Right lobe of liver (tissue), 6 donors: ENCODE measurements at regions not wholly inside any gene's neighbourhood (a gene's known extent, or its start where the extent isn't known, plus 50 kb on each side); places are given as distances from the start of the nearest gene placed in this dataset.

Experiments
- ATAC-seq, 4 donors: fragments of 200-7000 bp; cut with Tn5 transposase; one replicate each; pipeline ENCODE4 v1.9.1; 2020; ENCODE audit warnings: mild to moderate bottlenecking in 4 of 4, moderate library complexity in 4 of 4
- DNase-seq, 3 donors: peaks; one replicate each; pipeline ENCODE4 v3.0.0-alpha.2; 2020
- H3K27ac ChIP-seq, 3 donors: fragments of 200-600 bp; one replicate each; pipeline ENCODE4 v1.8.0; 2022
- H3K27me3 ChIP-seq, 2 donors: fragments of 200-600 bp; one replicate each; pipeline ENCODE4 v1.8.0; 2022
- H3K36me3 ChIP-seq, 4 donors: fragments of 200-600 bp; sonication (generic) in 1 of 4; one replicate each; pipeline versions ENCODE4 v1.5.1 to v1.8.0; 2017 to 2022; ENCODE audit warnings: control low read depth in 1 of 4
- H3K4me1 ChIP-seq, 4 donors: fragments of 200-600 bp; sonication (generic) in 1 of 4; one replicate each; pipeline versions ENCODE4 v1.5.1 to v1.8.0; 2017 to 2022; ENCODE audit warnings: control low read depth in 1 of 4
- H3K4me3 ChIP-seq, 3 donors: fragments of 200-600 bp; one replicate each; pipeline ENCODE4 v1.8.0; 2022
- H3K9me3 ChIP-seq, 4 donors: fragments of 200-600 bp; sonication (generic) in 1 of 4; one replicate each; pipeline versions ENCODE4 v1.5.1 to v1.8.0; 2017 to 2022; ENCODE audit warnings: control low read depth in 1 of 4
- POLR2A ChIP-seq: fragments of 450-650 bp; IDR thresholded peaks from one replicate; pipeline ENCODE4 v1.6.1; 2017; ENCODE audit warnings: antibody characterized with exemption, mild to moderate bottlenecking
- WGBS: methylation state at CpG from one replicate; pipeline ENCODE4 v1.1.6; 2018; ENCODE audit warnings: low coverage, low lambda C conversion rate; ENCODE audit not compliant: insufficient coverage; ENCODE audit errors: missing lambda C conversion rate; 5-methylcytosine and 5-hydroxymethylcytosine counted together
- intact Hi-C, 2 donors: fragments of 100-400 bp; cut with DNase I; formaldehyde crosslinking; loops; one replicate each; pipeline versions ENCODE4 v1.11.2 to v1.14.1; 2022
- TF ChIP-seq, protein P1 (sequence below), 4 donors: fragments of 200-600 bp in 3 of 4; fragments of 450-650 bp in 1 of 4; IDR thresholded peaks; one replicate each; pipeline versions ENCODE4 v1.5.1 to v1.8.0; 2016 to 2022; ENCODE audit warnings: antibody characterized with exemption in 4 of 4, mild to moderate bottlenecking in 2 of 4
- donor health status: DM: no; HTN: yes; CAD: no.
- donor health status: DM: no; HTN: no; CAD: no.
- donor health status: DM: no; HTN: no; CAD: no.
- donor health status: DM: no; HTN: yes; CAD: no.
- donor health status: DM: no; HTN: yes; CAD: no.

DNA sequence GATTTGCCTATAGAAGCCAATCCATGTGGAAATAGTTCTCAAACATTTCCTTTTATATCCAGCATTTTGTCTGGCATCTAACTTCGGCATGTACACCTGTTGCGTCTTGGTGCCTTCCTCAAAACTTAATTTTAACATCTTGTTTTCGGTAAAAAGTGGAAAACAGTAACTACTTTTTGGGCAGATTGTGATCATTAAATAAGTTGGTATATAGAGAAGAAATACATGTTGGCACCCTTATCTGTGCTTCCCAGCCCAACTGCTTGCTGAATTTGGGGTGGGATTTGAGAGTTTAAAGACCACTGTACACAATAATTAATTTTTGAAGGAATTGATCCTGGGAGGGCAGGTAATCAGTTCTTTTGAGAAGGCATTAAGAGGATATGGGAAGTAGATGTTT lies 566.8 kb downstream of the PDCD6IP start:
- Histone ChIP-seq H3K9me3 (no peaks in the 10 kb centered on the region), H3K36me3 (no peaks in the 10 kb centered on the region), H3K4me3 (no peak overlapping the region), H3K27me3 (no peaks in the 10 kb centered on the region), H3K4me1 (no peaks in the 10 kb centered on the region), H3K27ac (no peak overlapping the region)
- intact Hi-C loops = no loop called here
- TF ChIP-seq, protein P1, sequence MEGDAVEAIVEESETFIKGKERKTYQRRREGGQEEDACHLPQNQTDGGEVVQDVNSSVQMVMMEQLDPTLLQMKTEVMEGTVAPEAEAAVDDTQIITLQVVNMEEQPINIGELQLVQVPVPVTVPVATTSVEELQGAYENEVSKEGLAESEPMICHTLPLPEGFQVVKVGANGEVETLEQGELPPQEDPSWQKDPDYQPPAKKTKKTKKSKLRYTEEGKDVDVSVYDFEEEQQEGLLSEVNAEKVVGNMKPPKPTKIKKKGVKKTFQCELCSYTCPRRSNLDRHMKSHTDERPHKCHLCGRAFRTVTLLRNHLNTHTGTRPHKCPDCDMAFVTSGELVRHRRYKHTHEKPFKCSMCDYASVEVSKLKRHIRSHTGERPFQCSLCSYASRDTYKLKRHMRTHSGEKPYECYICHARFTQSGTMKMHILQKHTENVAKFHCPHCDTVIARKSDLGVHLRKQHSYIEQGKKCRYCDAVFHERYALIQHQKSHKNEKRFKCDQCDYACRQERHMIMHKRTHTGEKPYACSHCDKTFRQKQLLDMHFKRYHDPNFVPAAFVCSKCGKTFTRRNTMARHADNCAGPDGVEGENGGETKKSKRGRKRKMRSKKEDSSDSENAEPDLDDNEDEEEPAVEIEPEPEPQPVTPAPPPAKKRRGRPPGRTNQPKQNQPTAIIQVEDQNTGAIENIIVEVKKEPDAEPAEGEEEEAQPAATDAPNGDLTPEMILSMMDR (IDR thresholded peaks at IDR 0.05) = no peak
- TF ChIP-seq POLR2A = no peak
- ATAC-seq (no peak), DNase-seq (no peak)
- WGBS = 75% methylated on average over 3 of the region's 3 CpGs

DNA sequence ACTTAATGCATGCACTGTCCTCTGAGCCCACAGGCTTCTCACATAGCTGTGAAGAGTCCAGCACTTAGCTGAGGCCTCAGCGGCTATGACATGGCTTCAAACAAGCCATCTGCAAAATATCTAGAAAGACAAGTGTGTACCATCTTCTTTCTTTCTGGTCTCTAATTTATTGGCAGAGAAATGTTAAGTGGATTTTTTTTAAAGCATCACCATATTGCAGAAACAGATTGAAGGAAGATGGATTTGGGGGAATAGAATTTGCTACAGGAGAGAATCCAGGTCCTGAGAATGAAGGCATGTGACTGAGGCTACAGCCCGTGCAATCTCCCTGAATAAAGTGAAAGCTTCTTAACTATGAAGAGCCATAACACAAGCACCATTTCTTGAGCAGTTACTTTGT lies 567.3 kb downstream of the PDCD6IP start:
- no peak overlapping the region for H3K27ac ChIP-seq
- intact Hi-C loops = no loop called here
- DNase-seq (no peak), ATAC-seq (no peak)
- TF ChIP-seq, protein P1 (IDR thresholded peaks at IDR 0.05) = no peak
- no peak for TF ChIP-seq POLR2A
- 73% methylated on average over 2 of the region's 2 CpGs for WGBS
- H3K4me1 ChIP-seq = no peaks in the 10 kb centered on the region
- H3K27me3 ChIP-seq = no peaks in the 10 kb centered on the region
- H3K9me3 ChIP-seq = no peaks in the 10 kb centered on the region
- H3K4me3 ChIP-seq = no peak overlapping the region
- H3K36me3 ChIP-seq = no peaks in the 10 kb centered on the region

DNA sequence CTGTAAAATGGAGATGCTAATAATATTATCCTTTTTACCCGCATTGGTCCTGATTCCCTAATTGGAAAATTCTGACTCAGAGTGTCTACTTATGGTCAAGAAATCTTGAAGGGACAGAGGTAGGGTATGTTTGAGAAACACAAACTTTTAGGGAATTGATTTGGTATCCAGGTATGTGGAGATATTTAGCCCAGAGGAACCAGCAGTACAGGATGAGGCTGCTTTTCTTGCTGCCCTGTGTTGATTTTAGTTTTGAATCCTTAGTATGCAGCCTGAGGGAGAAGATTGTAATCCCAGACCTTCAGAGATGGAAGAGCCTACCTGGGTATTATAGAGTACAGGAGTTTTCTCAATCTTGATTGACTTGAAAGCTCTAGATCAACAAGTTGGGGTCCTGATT lies 569.1 kb downstream of the PDCD6IP start:
- no peaks in the 10 kb centered on the region for H3K9me3 ChIP-seq
- ATAC-seq (no peak), DNase-seq (no peak)
- no peaks in the 10 kb centered on the region for H3K4me1 ChIP-seq
- intact Hi-C loops = no loop called here
- 56% methylated on average over 1 of the region's 1 CpG for whole genome bisulfite sequencing
- no peak overlapping the region for H3K4me3 ChIP-seq
- H3K27me3 ChIP-seq = no peaks in the 10 kb centered on the region
- TF ChIP-seq, protein P1 (IDR thresholded peaks at IDR 0.05) = no peak
- no peak for TF ChIP-seq POLR2A
- H3K36me3 ChIP-seq = no peaks in the 10 kb centered on the region
- no peak overlapping the region for H3K27ac ChIP-seq

DNA sequence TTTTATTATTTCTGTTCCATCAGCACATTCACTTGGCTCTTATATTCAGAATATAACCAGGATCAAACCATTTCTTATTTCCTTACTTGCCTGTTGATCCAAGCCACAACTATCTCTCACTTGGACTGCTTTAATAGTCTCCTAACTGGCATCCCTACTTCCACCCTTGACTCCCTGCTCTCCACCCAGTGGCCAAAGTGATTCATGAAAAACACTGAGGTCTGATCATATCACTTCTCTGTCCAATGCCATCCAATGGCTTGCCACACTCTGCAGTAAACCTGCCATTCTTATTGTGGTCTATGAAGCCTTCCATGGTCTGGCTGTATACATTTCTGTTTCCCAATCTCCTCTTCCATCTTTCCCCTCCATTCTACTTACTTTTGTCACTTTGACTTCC lies 576.1 kb downstream of the PDCD6IP start:
- ATAC-seq (no peak), DNase-seq (no peak)
- no peak overlapping the region for H3K27ac ChIP-seq
- no peaks in the 10 kb centered on the region for H3K4me1 ChIP-seq
- no peaks in the 10 kb centered on the region for H3K36me3 ChIP-seq
- H3K27me3 ChIP-seq = no peaks in the 10 kb centered on the region
- no peaks in the 10 kb centered on the region for H3K9me3 ChIP-seq
- TF ChIP-seq POLR2A = no peak
- TF ChIP-seq, protein P1 (IDR thresholded peaks at IDR 0.05) = no peak
- intact Hi-C loops = no loop called here
- H3K4me3 ChIP-seq = no peak overlapping the region

DNA sequence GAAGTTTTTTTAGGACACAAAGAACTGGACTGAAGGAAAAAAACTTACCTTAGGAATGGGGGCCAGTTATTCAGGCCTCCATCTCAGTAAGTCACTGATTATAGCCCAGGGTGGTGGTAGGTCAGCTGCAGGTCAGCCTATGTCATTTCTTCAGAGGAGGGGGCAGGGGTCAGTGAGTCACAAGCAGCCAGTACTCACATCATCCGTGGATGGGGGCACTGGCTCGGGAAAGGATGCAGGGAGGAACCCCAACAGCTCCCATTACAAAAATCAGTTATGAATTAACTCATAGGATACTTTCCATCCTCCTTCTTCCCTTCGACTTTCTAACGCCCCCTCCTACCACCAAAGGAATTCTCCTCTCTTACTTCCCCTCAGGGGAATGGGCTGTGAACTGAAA lies 578.3 kb downstream of the PDCD6IP start:
- no peaks in the 10 kb centered on the region for H3K27me3 ChIP-seq
- intact Hi-C loops = no loop called here
- H3K27ac ChIP-seq = no peak overlapping the region
- TF ChIP-seq, protein P1 (IDR thresholded peaks at IDR 0.05) = no peak
- TF ChIP-seq POLR2A = no peak
- no peaks in the 10 kb centered on the region for H3K36me3 ChIP-seq
- H3K9me3 ChIP-seq = no peaks in the 10 kb centered on the region
- no peak overlapping the region for H3K4me3 ChIP-seq
- DNase-seq = no peak
- ATAC-seq = no peak
- no peaks in the 10 kb centered on the region for H3K4me1 ChIP-seq
- WGBS = 47% methylated on average over 4 of the region's 4 CpGs
